Spleen (tissue), 11 donors: ENCODE measurements at regions not wholly inside any gene's neighbourhood (a gene's known extent, or its start where the extent isn't known, plus 50 kb on each side); places are given as distances from the start of the nearest gene placed in this dataset.

Experiments used
- DNase-seq: peaks from one replicate; pipeline ENCODE4 v3.0.0-alpha.2; 2020
- H3K27ac ChIP-seq, 8 donors: fragments of 200-600 bp; sonication (generic) in 7 of 8; 1 replicate in 4 of 8; 2 replicates in 4 of 8; pipeline versions ENCODE4 v1.5.0 to v1.8.0; 2016 to 2021; ENCODE audit warnings: inconsistent platforms in 4 of 8, mild to moderate bottlenecking in 4 of 8, moderate library complexity in 1 of 8
- H3K27me3 ChIP-seq, 7 donors: fragments of 200-600 bp; sonication (generic) in 6 of 7; replicated peaks in 1 of 7; 1 replicate in 4 of 7; 2 replicates in 3 of 7; pipeline versions ENCODE4 v1.5.0 to v1.8.0; 2016 to 2021; ENCODE audit warnings: inconsistent platforms in 3 of 7, mild to moderate bottlenecking in 1 of 7
- H3K36me3 ChIP-seq, 6 donors: fragments of 200-600 bp; sonication (generic) in 5 of 6; 1 replicate in 4 of 6; 2 replicates in 2 of 6; pipeline versions ENCODE4 v1.5.0 to v1.8.0; 2016 to 2021; ENCODE audit warnings: inconsistent platforms in 2 of 6
- H3K4me1 ChIP-seq, 6 donors: fragments of 200-600 bp; sonication (generic) in 5 of 6; 1 replicate in 3 of 6; 2 replicates in 3 of 6; pipeline versions ENCODE4 v1.5.0 to v1.8.0; 2016 to 2021; ENCODE audit warnings: inconsistent platforms in 3 of 6
- H3K4me3 ChIP-seq, 8 donors: fragments of 200-600 bp; sonication (generic) in 7 of 8; 1 replicate in 4 of 8; 2 replicates in 4 of 8; pipeline versions ENCODE4 v1.5.0 to v1.8.0; 2016 to 2021; ENCODE audit warnings: inconsistent platforms in 4 of 8, mild to moderate bottlenecking in 4 of 8, moderate library complexity in 2 of 8
- H3K9me3 ChIP-seq, 8 donors: fragments of 200-600 bp; sonication (generic) in 7 of 8; 1 replicate in 4 of 8; 2 replicates in 4 of 8; pipeline versions ENCODE4 v1.5.0 to v1.8.0; 2016 to 2021; ENCODE audit warnings: inconsistent platforms in 4 of 8
- POLR2A ChIP-seq, 3 donors: fragments of 450-650 bp; IDR thresholded peaks; one replicate each; pipeline ENCODE4 v1.5.1; 2017; ENCODE audit warnings: antibody characterized with exemption in 3 of 3, mild to moderate bottlenecking in 1 of 3
- POLR2AphosphoS5 ChIP-seq, 3 donors: sonication (generic); formaldehyde crosslinking; IDR thresholded peaks; one replicate each; pipeline ENCODE4 v1.5.1; 2017; ENCODE audit warnings: antibody characterized with exemption in 3 of 3
- WGBS, 5 donors: extraction: QIAGEN DNeasy Blood & Tissue Kit in 3 of 5; methylation state at CpG; one replicate each; pipeline versions ENCODE4 v1.1.5 to v1.1.7; 2013 to 2018; 5-methylcytosine and 5-hydroxymethylcytosine counted together
- intact Hi-C: fragments of 100-400 bp; cut with DNase I; formaldehyde crosslinking; loops from one replicate; pipeline ENCODE4 v1.15.0; 2023; ENCODE audit warnings: low total_unique reads
- TF ChIP-seq, protein P1 (sequence below), 11 experiments: fragments of 200-600 bp in 7 of 11; fragments of 450-650 bp in 4 of 11; sonication (generic) in 4 of 11; IDR thresholded peaks in 8 of 11; conservative IDR thresholded peaks in 3 of 11; 1 replicate in 7 of 11; 2 replicates in 4 of 11; pipeline versions ENCODE4 v1.4.0 to v1.8.0; 2016 to 2021; ENCODE audit warnings: antibody characterized with exemption in 11 of 11, inconsistent platforms in 4 of 11, mild to moderate bottlenecking in 1 of 11
- donor health status: healthy with polysubstance abuse.
- donor health status: DM: no; HTN: no; CAD: no; lungs with moderate emphysema.
- donor health status: DM: no; HTN: no; CAD: no.
- donor health status: Bipolar disorder and iron deficiency.
- donor health status: healthy.
- donor health status: DM: no; HTN: no; CAD: no.
- donor health status: DM: yes; HTN: yes; CAD: no.

- Histone ChIP-seq H3K9me3 (peaks cover 0 to 1% (median 0%) of the 10 kb centered on the region in 8 donors), H3K27me3 (peaks cover 0 to 62% (median 8%) of the 10 kb centered on the region in 7 donors), H3K4me3 (no peak overlapping the region), H3K4me1 (no peaks in the 10 kb centered on the region), H3K36me3 (no peaks in the 10 kb centered on the region), H3K27ac (no peak overlapping the region)
- no peak for DNase-seq
- TF ChIP-seq POLR2A (IDR thresholded peaks at IDR 0.05): no peak
- TF ChIP-seq, protein P1, sequence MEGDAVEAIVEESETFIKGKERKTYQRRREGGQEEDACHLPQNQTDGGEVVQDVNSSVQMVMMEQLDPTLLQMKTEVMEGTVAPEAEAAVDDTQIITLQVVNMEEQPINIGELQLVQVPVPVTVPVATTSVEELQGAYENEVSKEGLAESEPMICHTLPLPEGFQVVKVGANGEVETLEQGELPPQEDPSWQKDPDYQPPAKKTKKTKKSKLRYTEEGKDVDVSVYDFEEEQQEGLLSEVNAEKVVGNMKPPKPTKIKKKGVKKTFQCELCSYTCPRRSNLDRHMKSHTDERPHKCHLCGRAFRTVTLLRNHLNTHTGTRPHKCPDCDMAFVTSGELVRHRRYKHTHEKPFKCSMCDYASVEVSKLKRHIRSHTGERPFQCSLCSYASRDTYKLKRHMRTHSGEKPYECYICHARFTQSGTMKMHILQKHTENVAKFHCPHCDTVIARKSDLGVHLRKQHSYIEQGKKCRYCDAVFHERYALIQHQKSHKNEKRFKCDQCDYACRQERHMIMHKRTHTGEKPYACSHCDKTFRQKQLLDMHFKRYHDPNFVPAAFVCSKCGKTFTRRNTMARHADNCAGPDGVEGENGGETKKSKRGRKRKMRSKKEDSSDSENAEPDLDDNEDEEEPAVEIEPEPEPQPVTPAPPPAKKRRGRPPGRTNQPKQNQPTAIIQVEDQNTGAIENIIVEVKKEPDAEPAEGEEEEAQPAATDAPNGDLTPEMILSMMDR (IDR thresholded peaks at IDR 0.05 in 8 of 11, conservative IDR thresholded peaks at IDR 0.05 in 3 of 11): no peak
- no peak for TF ChIP-seq POLR2AphosphoS5 (IDR thresholded peaks at IDR 0.05)
- WGBS, 5 donors: 77 to 91% (median 83%) methylated on average over 8 of the region's 8 CpGs
- intact Hi-C loops: no loop called here
Measured at GRCh38 chr9:97761879-97762278, 64.7 kb upstream of the XPA start.

DNA sequence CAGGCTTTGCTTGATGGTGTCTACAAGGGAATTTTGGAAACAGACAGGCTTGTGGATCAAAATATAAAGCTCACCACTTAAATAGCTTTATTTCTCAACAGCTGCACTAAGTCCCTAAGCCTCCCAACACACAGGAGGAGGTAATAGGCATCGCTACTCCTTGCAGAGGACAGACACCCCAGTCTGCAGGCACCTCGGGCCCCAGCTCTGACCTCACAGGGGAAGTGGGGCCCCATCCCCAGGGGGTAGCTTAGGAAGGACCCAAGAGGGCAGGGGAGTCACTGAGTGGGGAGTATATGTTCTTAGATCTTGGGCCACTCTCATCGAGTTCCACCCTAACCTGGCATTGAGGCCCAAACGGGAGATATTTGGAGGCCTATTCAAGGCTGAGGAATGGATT lies 66.7 kb upstream of the XPA start:
- Histone ChIP-seq H3K36me3 (no peaks in the 10 kb centered on the region), H3K4me3 (no peak overlapping the region), H3K4me1 (no peaks in the 10 kb centered on the region), H3K27me3 (peaks cover 0 to 48% (median 8%) of the 10 kb centered on the region in 7 donors), H3K9me3 (no peaks in the 10 kb centered on the region), H3K27ac (no peak overlapping the region)
- TF ChIP-seq, protein P1 (IDR thresholded peaks at IDR 0.05 in 8 of 11, conservative IDR thresholded peaks at IDR 0.05 in 3 of 11): no peak
- no peak for TF ChIP-seq POLR2A (IDR thresholded peaks at IDR 0.05)
- no peak for TF ChIP-seq POLR2AphosphoS5 (IDR thresholded peaks at IDR 0.05)
- intact Hi-C loops: no loop called here
- DNase-seq: no peak
- 58 to 70% (median 69%) methylated on average over 4 of the region's 4 CpGs for WGBS, 5 donors

GRCh38 chr9:97766092-97766491 lies 69.0 kb upstream of the XPA start:
- peaks cover 0 to 31% (median 8%) of the 10 kb centered on the region in 7 donors for H3K27me3 ChIP-seq
- H3K9me3 ChIP-seq: no peaks in the 10 kb centered on the region
- no peak for DNase-seq
- 85 to 97% (median 91%) methylated on average over 2 of the region's 2 CpGs for WGBS, 5 donors
- no peak overlapping the region for H3K27ac ChIP-seq
- no peaks in the 10 kb centered on the region for H3K4me1 ChIP-seq
- H3K4me3 ChIP-seq: no peak overlapping the region
- no peaks in the 10 kb centered on the region for H3K36me3 ChIP-seq
- no peak for TF ChIP-seq POLR2A (IDR thresholded peaks at IDR 0.05)
- TF ChIP-seq, protein P1 (IDR thresholded peaks at IDR 0.05 in 8 of 11, conservative IDR thresholded peaks at IDR 0.05 in 3 of 11): no peak
- TF ChIP-seq POLR2AphosphoS5 (IDR thresholded peaks at IDR 0.05): no peak
- intact Hi-C loops: no loop called here

GRCh38 chr9:97766610-97767009 lies 69.5 kb upstream of the XPA start:
- H3K9me3 ChIP-seq: no peaks in the 10 kb centered on the region
- 74 to 92% (median 85%) methylated on average over 3 of the region's 3 CpGs for WGBS, 5 donors
- H3K4me1 ChIP-seq: no peaks in the 10 kb centered on the region
- H3K4me3 ChIP-seq: no peak overlapping the region
- TF ChIP-seq, protein P1 (IDR thresholded peaks at IDR 0.05 in 8 of 11, conservative IDR thresholded peaks at IDR 0.05 in 3 of 11): no peak
- TF ChIP-seq POLR2AphosphoS5 (IDR thresholded peaks at IDR 0.05) (no peak), POLR2A (IDR thresholded peaks at IDR 0.05) (no peak)
- intact Hi-C loops: no loop called here
- no peak for DNase-seq
- no peak overlapping the region for H3K27ac ChIP-seq
- peaks cover 0 to 30% (median 8%) of the 10 kb centered on the region in 7 donors for H3K27me3 ChIP-seq
- H3K36me3 ChIP-seq: no peaks in the 10 kb centered on the region
